ENCODE measurements at regions not wholly inside any gene's neighbourhood (a gene's known extent, or its start where the extent isn't known, plus 50 kb on each side); places are given as distances from the start of the nearest gene placed in this dataset.
"Not testable (repeated sequence)": the region's sequence is repeated elsewhere in the genome, so short reads cannot be mapped to it uniquely, and the experiment has no call there.

DNA sequence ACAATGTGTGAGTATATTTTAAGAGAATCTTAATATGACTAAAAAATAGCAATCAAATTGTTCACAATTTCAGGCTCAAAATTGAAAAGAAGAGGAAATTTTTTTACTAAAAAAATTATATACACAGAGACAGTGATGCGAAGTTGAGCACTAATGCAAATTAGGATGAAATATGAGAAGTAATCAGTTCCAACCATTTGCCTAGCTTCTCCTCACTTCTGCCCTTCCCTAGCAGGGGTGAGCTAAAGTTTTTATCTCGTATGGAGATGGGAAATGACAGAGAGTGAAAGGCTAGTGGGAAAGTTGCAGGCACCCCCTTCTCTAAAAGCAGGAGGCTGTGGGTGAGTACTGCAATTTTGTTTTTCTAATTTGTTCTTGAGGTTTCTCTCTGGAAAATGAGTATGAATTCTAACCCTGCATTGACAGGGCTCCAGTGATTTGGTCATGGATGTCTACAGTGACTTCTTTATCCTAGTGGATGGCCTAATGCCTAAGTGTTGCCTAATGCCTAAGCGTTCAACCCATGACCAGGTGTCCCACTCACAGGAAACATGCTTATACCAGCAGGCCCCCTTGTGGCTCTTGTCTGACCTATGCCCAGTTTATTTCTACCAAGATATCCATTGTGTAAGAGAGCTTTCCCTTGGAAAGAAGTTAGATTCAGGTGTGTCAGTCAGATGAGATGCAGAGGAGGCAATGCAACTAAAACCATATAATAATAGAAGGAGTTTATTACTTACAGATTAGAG is 78.0 kb upstream of the HNMT start:
- no peak for DNase-seq (ENCODE audit: low spot score)

DNA sequence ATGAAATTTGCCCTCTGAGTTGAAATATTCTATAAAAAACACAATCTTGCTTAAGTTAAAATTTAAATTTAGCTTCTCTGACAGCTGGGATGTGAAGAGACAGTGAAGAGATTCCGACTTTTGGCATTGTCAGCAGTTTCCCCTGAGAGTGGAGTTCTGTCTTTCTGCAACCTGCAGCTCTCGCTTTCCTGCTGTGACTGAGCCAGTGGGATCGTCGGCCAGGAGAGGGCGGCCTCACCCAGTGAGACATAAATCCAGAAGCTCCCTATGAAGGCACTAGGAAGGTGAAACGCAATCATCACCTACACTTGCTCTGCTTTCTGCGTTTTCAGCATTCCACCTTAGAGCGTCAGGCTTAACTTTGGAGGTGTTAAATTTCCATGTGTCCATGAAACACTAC is 75.4 kb upstream of the HNMT start:
- DNase-seq (ENCODE audit: low spot score) = peak; percentile 34

DNA sequence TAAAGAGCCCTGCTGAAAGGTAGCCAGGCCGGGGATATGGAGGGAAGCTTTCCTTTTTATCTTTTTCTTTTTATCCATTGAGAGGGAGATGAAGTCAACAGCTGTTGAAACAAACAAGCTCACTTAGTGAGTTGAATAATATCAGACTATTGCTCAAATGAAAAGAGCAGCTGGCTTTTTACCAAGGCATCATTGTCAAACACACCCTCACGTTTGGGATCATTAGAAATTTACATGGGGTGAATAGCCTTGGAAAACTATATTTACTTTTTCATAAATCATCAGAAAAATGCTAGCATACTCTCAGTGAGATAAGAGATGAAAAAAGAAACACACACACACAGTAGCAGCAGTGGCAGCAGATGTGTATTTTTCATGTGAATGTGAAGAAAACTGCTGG is 71.5 kb upstream of the HNMT start:
- no peak for DNase-seq (ENCODE audit: low spot score)

DNA sequence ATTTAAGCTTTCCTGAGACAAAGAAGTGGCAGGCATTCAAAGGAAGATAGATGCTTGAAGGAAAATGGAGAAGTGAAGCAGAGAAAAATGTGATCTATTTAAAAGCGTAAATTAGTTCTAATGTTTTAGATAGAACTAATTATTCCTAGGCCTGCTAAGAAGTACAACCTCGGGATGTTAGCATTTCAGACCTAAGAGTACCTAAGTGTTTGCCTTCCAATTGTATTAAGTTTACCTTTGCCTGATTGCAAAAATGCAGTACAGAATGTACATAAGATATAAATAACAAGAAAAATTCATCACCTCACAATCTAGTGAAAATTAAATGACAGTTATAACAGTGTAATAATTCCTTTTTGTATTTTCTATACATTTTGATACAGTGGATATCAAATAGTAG is 71.1 kb upstream of the HNMT start:
- DNase-seq (ENCODE audit: low spot score) = no peak

DNA sequence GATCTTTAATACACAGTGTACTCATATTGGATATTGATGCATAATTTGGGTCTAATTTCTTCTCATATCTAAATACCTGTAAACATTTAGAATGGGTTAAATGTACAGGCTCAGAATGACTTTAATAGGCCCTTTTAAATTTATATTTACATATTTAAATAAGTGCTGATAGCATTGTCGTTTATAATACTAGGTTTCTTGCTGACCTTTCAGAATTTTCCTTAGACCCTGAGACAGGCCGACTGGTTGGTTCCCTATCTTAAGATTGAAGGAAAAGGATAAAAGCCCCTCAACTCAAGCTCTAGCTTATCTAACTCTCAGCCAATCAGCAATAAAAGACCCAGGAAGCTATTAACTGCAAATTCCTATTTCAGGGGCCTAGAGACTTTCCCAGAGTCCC is 67.8 kb upstream of the HNMT start:
- no peak for DNase-seq (ENCODE audit: low spot score)

DNA sequence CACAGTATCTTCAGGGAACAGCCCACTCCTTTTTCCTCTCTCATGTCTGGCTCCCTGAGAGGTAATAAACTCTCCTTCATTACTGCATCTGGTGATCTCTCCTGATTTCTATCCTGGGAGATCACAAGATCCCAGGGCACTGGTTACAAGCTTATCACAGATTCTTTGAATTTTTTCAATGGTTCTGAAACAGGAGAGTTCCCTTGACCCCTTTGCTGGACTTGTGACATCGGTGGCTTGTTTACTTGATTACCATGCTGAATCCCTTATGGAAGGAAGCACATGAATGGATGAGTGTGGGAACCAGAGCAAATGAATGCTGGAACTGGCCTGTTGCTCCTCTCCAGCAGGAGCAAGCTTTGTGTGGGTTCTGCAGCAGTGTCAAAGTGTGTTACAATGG is 67.2 kb upstream of the HNMT start:
- no peak for DNase-seq (ENCODE audit: low spot score)

DNA sequence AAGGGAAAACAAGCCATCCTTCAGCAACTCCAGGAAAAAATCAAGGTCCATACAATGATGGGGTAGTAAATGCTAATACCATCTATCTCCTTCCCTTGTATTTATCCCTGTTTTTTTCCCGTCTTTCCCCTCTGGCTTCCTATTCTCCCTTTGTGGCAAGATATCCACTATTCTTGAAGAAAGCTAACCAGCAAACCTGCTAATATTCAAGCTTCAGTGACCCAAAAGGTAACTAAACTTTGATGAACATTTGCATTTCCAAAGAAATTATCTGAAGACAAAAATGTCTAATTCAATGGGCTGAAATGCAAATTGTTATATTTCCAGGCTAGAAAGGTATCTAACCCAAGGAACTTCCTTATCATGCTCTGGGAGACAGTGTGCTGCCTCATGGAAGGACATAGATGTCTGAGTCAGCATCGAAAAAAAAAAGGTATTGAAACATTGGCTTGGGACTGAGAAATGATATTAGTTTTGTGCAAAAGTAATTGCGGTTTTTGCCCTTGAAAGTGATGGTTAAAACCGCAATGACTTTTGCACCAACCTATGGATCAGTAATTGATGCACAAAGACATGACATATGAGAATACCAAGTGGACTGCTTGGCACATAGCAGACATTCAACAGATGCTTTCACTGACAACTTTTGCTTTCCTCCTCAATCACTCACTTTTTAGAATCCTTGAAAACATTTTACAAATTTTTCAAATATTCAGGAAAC is 63.7 kb upstream of the HNMT start:
- no peak for DNase-seq (ENCODE audit: low spot score)

DNA sequence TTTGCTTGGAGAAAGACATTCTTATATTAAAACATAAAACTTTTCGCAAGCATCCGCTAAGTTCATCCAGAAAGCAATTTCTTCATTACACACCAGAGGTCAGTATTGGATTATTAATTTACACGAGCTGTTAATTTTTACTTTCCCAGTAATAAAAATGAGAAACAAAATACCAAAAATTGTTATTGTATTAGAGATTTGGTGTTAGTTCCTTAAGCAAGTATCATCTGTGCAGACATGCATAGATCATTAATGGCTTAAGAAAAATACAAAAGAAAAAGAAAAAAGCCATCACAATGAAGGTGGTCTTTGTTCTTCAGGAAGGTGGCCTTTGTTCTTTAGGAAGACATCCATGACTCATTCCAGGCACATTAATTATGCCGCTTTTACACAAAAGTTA is 53.6 kb upstream of the HNMT start:
- no peak for DNase-seq (ENCODE audit: low spot score)

DNA sequence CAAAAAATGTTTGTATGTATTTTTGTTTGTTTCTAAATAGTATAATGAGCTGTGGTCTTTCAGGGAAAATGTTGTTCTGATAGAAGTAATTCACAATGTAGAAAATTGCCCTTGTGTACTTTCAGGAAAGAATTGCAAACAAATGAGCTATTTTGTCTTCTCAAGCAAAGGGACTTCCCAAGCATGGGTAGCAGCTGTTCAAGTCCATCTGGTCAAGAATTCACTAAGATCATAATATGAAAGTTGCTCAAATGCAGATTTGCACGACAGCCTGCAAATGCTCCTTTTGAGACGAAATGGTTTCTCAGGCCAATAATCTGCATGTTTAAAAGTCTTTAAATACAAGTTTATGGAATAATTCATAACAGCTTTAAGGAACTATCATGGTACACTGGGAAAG is 51.9 kb upstream of the HNMT start:
- DNase-seq (ENCODE audit: low spot score) = no peak

DNA sequence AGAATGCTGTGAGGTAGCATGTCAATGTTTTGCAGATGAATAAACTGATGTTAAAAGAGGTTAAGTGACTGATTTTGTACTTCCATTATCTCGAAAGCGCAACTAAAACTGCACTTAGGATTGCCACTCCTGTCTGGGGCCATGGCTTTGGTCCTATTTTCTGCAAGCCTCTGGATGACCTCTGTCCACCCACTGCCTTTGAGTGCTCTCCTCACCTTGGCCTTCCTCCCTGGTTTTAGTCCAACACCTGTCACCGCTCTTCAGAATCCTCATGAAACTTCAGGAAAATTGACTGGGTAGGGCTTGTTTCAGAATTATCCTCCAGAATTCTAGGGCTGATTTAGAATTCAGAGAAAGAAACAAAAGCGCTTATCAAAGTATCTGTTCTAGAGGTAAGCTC is 51.1 kb upstream of the HNMT start:
- DNase-seq (ENCODE audit: low spot score) = no peak

DNA sequence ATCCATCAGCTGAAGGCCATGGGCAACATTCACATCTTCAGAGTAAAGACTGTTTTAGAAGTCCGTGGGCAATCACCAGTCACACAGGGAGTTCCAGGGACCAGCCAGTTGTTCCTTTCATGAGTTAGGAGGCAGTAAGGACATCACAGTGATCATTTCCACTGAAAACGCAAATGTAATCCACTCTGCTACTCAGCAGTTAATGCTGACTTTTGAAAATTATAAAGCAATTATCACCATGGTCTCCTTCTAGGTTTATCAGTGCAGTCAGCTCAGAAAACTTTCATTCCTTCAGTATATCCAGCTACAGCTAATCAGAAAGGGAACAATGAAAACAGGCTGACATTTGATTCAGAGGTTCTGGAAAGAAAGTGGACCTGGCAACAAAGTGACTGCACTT is 50.6 kb upstream of the HNMT start:
- DNase-seq (ENCODE audit: low spot score) = not testable (repeated sequence)
